GM18861 (cell line): ENCODE measurements at regions not wholly inside any gene's neighbourhood (a gene's known extent, or its start where the extent isn't known, plus 50 kb on each side); places are given as distances from the start of the nearest gene placed in this dataset.

ENCODE experiments used
- ATAC-seq: cut with Tn5 transposase; IDR thresholded peaks from one replicate; pipeline ENCODE4 v1.9.1; 2021; ENCODE audit not compliant: unreplicated experiment

- no peak for ATAC-seq
Observed at GRCh38 chr13:62088165-62088564, 672.5 kb upstream of the PCDH20 start.

- ATAC-seq: no peak
Observed at GRCh38 chr13:62087124-62087523, 671.5 kb upstream of the PCDH20 start.

- ATAC-seq: no peak
Observed at GRCh38 chr13:62085337-62086229, 669.9 kb upstream of the PCDH20 start.

GRCh38 chr13:62084728-62085127 lies 669.1 kb upstream of the PCDH20 start:
- ATAC-seq: no peak

- ATAC-seq: no peak
Observed at GRCh38 chr13:62067821-62068220, 652.2 kb upstream of the PCDH20 start.

GRCh38 chr13:62065016-62065415 lies 649.4 kb upstream of the PCDH20 start:
- ATAC-seq: no peak

- no peak for ATAC-seq
Observed at GRCh38 chr13:62061751-62062150, 646.1 kb upstream of the PCDH20 start.

- ATAC-seq: no peak
Observed at GRCh38 chr13:62060570-62060969, 644.9 kb upstream of the PCDH20 start.

GRCh38 chr13:62057286-62057685 lies 641.6 kb upstream of the PCDH20 start:
- ATAC-seq: no peak

- no peak for ATAC-seq
Observed at GRCh38 chr13:62049992-62050391, 634.3 kb upstream of the PCDH20 start.

GRCh38 chr13:62046512-62046911 lies 630.9 kb upstream of the PCDH20 start:
- ATAC-seq: no peak

- no peak for ATAC-seq
Observed at GRCh38 chr13:62043600-62043999, 628.0 kb upstream of the PCDH20 start.

GRCh38 chr13:62040806-62041205 lies 625.2 kb upstream of the PCDH20 start:
- no peak for ATAC-seq

GRCh38 chr13:62040078-62040477 lies 624.4 kb upstream of the PCDH20 start:
- ATAC-seq: no peak

GRCh38 chr13:62038214-62038613 lies 622.6 kb upstream of the PCDH20 start:
- ATAC-seq: no peak

- ATAC-seq: no peak
Observed at GRCh38 chr13:62035981-62036380, 620.3 kb upstream of the PCDH20 start.

GRCh38 chr13:62033934-62034333 lies 618.3 kb upstream of the PCDH20 start:
- ATAC-seq: no peak

- ATAC-seq: no peak
Observed at GRCh38 chr13:62022369-62022768, 606.7 kb upstream of the PCDH20 start.

- ATAC-seq: no peak
Observed at GRCh38 chr13:62019858-62020257, 604.2 kb upstream of the PCDH20 start.

GRCh38 chr13:62014299-62014698 lies 598.6 kb upstream of the PCDH20 start:
- no peak for ATAC-seq

GRCh38 chr13:62003452-62003851 lies 587.8 kb upstream of the PCDH20 start:
- no peak for ATAC-seq

GRCh38 chr13:61994174-61994573 lies 578.5 kb upstream of the PCDH20 start:
- ATAC-seq: no peak

GRCh38 chr13:61989978-61990377 lies 574.3 kb upstream of the PCDH20 start:
- ATAC-seq: no peak
